ENCODE measurements at regions not wholly inside any gene's neighbourhood (a gene's known extent, or its start where the extent isn't known, plus 50 kb on each side); places are given as distances from the start of the nearest gene placed in this dataset.

DNA sequence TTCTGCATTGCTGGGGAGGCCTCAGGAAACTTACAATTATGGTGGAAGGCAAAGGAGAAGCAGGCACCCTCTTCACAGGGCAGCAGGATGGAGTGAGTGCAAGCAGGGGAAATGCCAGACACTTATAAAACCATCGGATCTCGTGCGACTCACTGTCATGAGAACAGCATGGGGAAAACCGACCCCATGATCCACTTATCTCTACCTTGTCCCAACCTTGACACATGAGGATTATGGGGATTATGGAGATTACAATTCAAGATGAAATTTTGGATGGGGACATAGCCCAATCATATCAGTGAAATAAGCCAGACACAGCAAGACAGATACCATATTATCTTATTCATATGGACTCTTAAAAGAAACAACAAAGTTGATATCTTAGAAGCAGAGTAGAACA is 134.9 kb downstream of the C4orf33 start:
- Histone ChIP-seq H3K79me2 (ENCODE audit: control insufficient read depth, insufficient read depth, low read length) (no peaks in the 10 kb centered on the region), H4K20me1 (replicated peaks; ENCODE audit: control insufficient read depth, insufficient read depth, low read length) (no peaks in the 10 kb centered on the region), H3K4me3 (no peak overlapping the region), H3K9me1 (ENCODE audit: control insufficient read depth, insufficient read depth, low read length) (no peaks in the 10 kb centered on the region), H3K4me1 (replicated peaks in 1 of 2; ENCODE audit: control insufficient read depth in 2 of 2, insufficient read depth in 2 of 2, low read length in 2 of 2) (no peaks in the 10 kb centered on the region), H2AFZ (ENCODE audit: low read depth, low read length) (no peak overlapping the region), H3K27me3 (ENCODE audit: control insufficient read depth in 2 of 2, insufficient read depth in 2 of 2, low read length in 2 of 2) (no peaks in the 10 kb centered on the region), H3K9ac (ENCODE audit: insufficient read depth in 1 of 2, low read depth in 2 of 2, low read length in 2 of 2) (no peak overlapping the region), H3K27ac (ENCODE audit: extremely low read depth, low read depth, low read length) (no peak overlapping the region), H3K4me2 (ENCODE audit: insufficient read depth, low read length) (no peak overlapping the region), H3K9me3 (replicated peaks; ENCODE audit: control insufficient read depth, insufficient read depth, low read depth, low read length) (no peaks in the 10 kb centered on the region), H3K36me3 (ENCODE audit: control insufficient read depth, insufficient read depth, low read length) (no peaks in the 10 kb centered on the region)
- 0% methylated on average over 4 of the region's 4 CpGs for WGBS (ENCODE audit: insufficient coverage, low coverage, missing lambda C conversion rate)
- no TSS peak for BruUV-seq (replicated peaks)
- ChIA-PET POLR2A (no interaction called here), CTCF (ENCODE audit: low intra/inter-chr PET ratio) (no interaction called here)
- ATAC-seq = no peak
- FAIRE-seq = no peak
- in situ Hi-C loops (cut with MboI) (no loop called here), intact Hi-C loops (cut with micrococcal nuclease) (no loop called here)
- TF ChIP-seq SMARCB1 (IDR thresholded peaks at IDR 0.05; ENCODE audit: insufficient read length, low read depth) (no peak), ZNF12 (CRISPR knock-in tag; IDR thresholded peaks at IDR 0.05) (no peak), HLTF (IDR thresholded peaks at IDR 0.05) (no peak), EGR1 (conservative IDR thresholded peaks at IDR 0.05) (no peak), ZZZ3 (IDR thresholded peaks at IDR 0.05) (no peak), ZMIZ1 (IDR thresholded peaks at IDR 0.05; ENCODE audit: low read depth in 2 of 2, low read length in 2 of 2) (no peak)
- no peak for DNase-seq (ENCODE audit: extremely low read depth in 1 of 4, low spot score in 3 of 4)
